Upper lobe of left lung (tissue), 6 donors: ENCODE measurements at regions not wholly inside any gene's neighbourhood (a gene's known extent, or its start where the extent isn't known, plus 50 kb on each side); places are given as distances from the start of the nearest gene placed in this dataset.
A peak's percentile ranks its signal among the peaks of the same experiment; 100 is the strongest.
"Not testable (repeated sequence)": the region's sequence is repeated elsewhere in the genome, so short reads cannot be mapped to it uniquely, and the experiment has no call there.

Experiments used
- ATAC-seq, 2 donors: fragments of 200-7000 bp; cut with Tn5 transposase; one replicate each; pipeline ENCODE4 v1.9.1; 2022; ENCODE audit warnings: mild to moderate bottlenecking in 2 of 2, moderate library complexity in 2 of 2; ENCODE audit not compliant: low FRiP score in 2 of 2
- DNase-seq, 2 donors: peaks; one replicate each; pipeline ENCODE4 v3.0.0-alpha.2; 2019 to 2020
- H3K27ac ChIP-seq, 4 donors: fragments of 200-600 bp; sonication (generic); one replicate each; pipeline ENCODE4 v1.5.1; 2016 to 2019
- H3K27me3 ChIP-seq, 4 donors: fragments of 200-600 bp; sonication (generic); one replicate each; pipeline ENCODE4 v1.5.1; 2017 to 2019
- H3K36me3 ChIP-seq, 4 donors: fragments of 200-600 bp; sonication (generic); one replicate each; pipeline ENCODE4 v1.5.1; 2016 to 2019
- H3K4me1 ChIP-seq, 4 donors: fragments of 200-600 bp; sonication (generic); one replicate each; pipeline ENCODE4 v1.5.1; 2018 to 2019
- H3K4me3 ChIP-seq, 4 donors: fragments of 200-600 bp; sonication (generic); one replicate each; pipeline ENCODE4 v1.5.1; 2017 to 2019; ENCODE audit warnings: mild to moderate bottlenecking in 2 of 4, moderate library complexity in 1 of 4
- H3K9me3 ChIP-seq, 4 donors: fragments of 200-600 bp; sonication (generic); one replicate each; pipeline ENCODE4 v1.5.1; 2018 to 2019
- CTCF ChIP-seq, 6 experiments: fragments of 450-650 bp in 4 of 6; fragments of 200-600 bp in 2 of 6; sonication (generic) in 2 of 6; IDR thresholded peaks; one replicate each; pipeline ENCODE4 v1.5.1; 2016 to 2019; ENCODE audit warnings: antibody characterized with exemption in 6 of 6
- EP300 ChIP-seq, 4 donors: sonication (generic); formaldehyde crosslinking; IDR thresholded peaks; one replicate each; pipeline ENCODE4 v1.5.1; 2017; ENCODE audit warnings: antibody characterized with exemption in 4 of 4, control low read depth in 2 of 4
- POLR2A ChIP-seq, 4 donors: fragments of 450-650 bp; IDR thresholded peaks; one replicate each; pipeline ENCODE4 v1.5.1; 2016 to 2017; ENCODE audit warnings: antibody characterized with exemption in 4 of 4, mild to moderate bottlenecking in 2 of 4
- POLR2AphosphoS5 ChIP-seq, 2 donors: sonication (generic); formaldehyde crosslinking; IDR thresholded peaks; one replicate each; pipeline ENCODE4 v1.5.1; 2017; ENCODE audit warnings: antibody characterized with exemption in 2 of 2
- WGBS, 2 donors: methylation state at CpG; one replicate each; pipeline ENCODE4 v1.1.5; 2017 to 2018; 5-methylcytosine and 5-hydroxymethylcytosine counted together
- donor health status: DM: no; HTN: no; CAD: no; lungs with moderate emphysema.
- donor health status: DM: no; HTN: yes; CAD: no; lungs with severe emphysema.

- H3K9me3 ChIP-seq = no peaks in the 10 kb centered on the region
- no peak for TF ChIP-seq EP300 (IDR thresholded peaks at IDR 0.05)
- no peak for TF ChIP-seq POLR2A (IDR thresholded peaks at IDR 0.05)
- TF ChIP-seq CTCF (IDR thresholded peaks at IDR 0.05) = no peak
- no peak for TF ChIP-seq POLR2AphosphoS5 (IDR thresholded peaks at IDR 0.05)
- no peaks in the 10 kb centered on the region for H3K27me3 ChIP-seq
- no peaks in the 10 kb centered on the region for H3K4me1 ChIP-seq
- no peaks in the 10 kb centered on the region for H3K36me3 ChIP-seq
- DNase-seq = no peak
- H3K4me3 ChIP-seq = no peak overlapping the region
- H3K27ac ChIP-seq = no peak overlapping the region
- no peak for ATAC-seq
- WGBS, 2 donors = 81 to 87% methylated on average over 12 of the region's 12 CpGs
Observed at GRCh38 chr18:78507217-78507616, 472.4 kb upstream of the SALL3 start.

DNA sequence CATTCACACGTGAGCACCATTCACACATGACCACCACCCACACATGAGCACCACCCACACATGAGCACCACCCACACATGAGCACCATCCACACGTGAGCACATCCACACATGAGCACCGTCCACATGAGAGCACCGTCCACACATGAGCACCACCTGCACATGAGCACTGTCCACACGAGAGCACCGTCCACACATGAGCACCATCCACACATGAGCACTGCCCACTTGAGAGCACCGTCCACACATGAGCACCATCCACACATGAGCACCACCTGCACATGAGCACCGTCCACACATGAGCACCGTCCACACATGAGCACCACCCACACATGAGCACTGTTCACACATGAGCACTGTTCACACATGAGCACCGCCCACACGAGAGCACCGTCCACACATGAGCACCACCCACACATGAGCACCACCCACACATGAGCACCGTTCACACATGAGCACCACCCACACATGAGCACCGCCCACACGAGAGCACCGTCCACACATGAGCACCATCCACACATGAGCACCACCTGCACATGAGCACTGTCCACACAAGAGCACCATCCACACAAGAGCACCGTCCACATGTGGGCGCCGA is 471.3 kb upstream of the SALL3 start:
- DNase-seq, H3K27ac ChIP-seq, H3K9me3 ChIP-seq, H3K36me3 ChIP-seq, H3K4me1 ChIP-seq, ATAC-seq, H3K4me3 ChIP-seq, H3K27me3 ChIP-seq: not testable (repeated sequence)
- 86% methylated on average over 18 to 19 of the region's 19 CpGs for whole genome bisulfite sequencing, 2 donors

- Histone ChIP-seq H3K4me1 (no peaks in the 10 kb centered on the region), H3K4me3 (no peak overlapping the region), H3K36me3 (no peaks in the 10 kb centered on the region), H3K27ac (no peak overlapping the region), H3K9me3 (no peaks in the 10 kb centered on the region), H3K27me3 (no peaks in the 10 kb centered on the region)
- 30 to 38% methylated on average over 7 of the region's 7 CpGs for WGBS, 2 donors
- TF ChIP-seq POLR2AphosphoS5 (IDR thresholded peaks at IDR 0.05) (no peak), CTCF (IDR thresholded peaks at IDR 0.05) (no peak), EP300 (IDR thresholded peaks at IDR 0.05) (no peak), POLR2A (IDR thresholded peaks at IDR 0.05) (no peak)
- DNase-seq = no peak
- no peak for ATAC-seq
Observed at GRCh38 chr18:78510091-78510490, 469.5 kb upstream of the SALL3 start.

DNA sequence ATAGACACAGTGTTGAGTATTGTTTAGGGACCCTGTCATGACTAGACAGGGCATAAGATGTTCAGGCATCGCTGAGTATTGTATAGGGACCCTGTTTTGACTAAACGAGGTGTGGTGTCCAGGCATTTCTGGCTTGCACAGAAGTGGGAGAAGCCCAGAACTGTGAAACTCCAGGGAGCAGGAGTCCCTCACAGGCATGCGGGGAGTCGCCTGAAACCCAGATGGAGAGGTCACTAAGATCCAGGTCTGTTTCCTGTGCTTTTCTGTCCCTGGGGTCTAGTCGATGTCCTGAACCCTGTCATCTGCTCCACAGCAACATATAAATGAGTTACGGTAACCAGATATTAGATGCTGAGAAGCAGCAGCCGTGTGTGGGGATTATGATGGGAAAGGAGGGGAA is 469.0 kb upstream of the SALL3 start:
- H3K4me3 ChIP-seq = no peak overlapping the region
- ATAC-seq = no peak
- no peaks in the 10 kb centered on the region for H3K36me3 ChIP-seq
- H3K27ac ChIP-seq = no peak overlapping the region
- H3K27me3 ChIP-seq = no peaks in the 10 kb centered on the region
- whole genome bisulfite sequencing, 2 donors = 75 to 81% methylated on average over 7 of the region's 7 CpGs
- DNase-seq = no peak
- H3K4me1 ChIP-seq = no peaks in the 10 kb centered on the region
- TF ChIP-seq POLR2A (IDR thresholded peaks at IDR 0.05) (no peak), CTCF (IDR thresholded peaks at IDR 0.05) (no peak), EP300 (IDR thresholded peaks at IDR 0.05) (no peak), POLR2AphosphoS5 (IDR thresholded peaks at IDR 0.05) (no peak)
- H3K9me3 ChIP-seq = no peaks in the 10 kb centered on the region

- H3K27ac ChIP-seq = no peak overlapping the region
- H3K4me1 ChIP-seq = no peaks in the 10 kb centered on the region
- DNase-seq (no peak), ATAC-seq (peak; percentile 35 to 38)
- TF ChIP-seq POLR2A (IDR thresholded peaks at IDR 0.05) (no peak), EP300 (IDR thresholded peaks at IDR 0.05) (no peak), CTCF (IDR thresholded peaks at IDR 0.05) (no peak), POLR2AphosphoS5 (IDR thresholded peaks at IDR 0.05) (no peak)
- no peaks in the 10 kb centered on the region for H3K36me3 ChIP-seq
- H3K4me3 ChIP-seq = no peak overlapping the region
- 74 to 86% methylated on average over 8 to 24 of the region's 24 CpGs for WGBS, 2 donors
- H3K27me3 ChIP-seq = no peaks in the 10 kb centered on the region
- H3K9me3 ChIP-seq = no peaks in the 10 kb centered on the region
Observed at GRCh38 chr18:78511666-78512601, 467.7 kb upstream of the SALL3 start.
